Medulla oblongata (tissue), 1 donor: ENCODE measurements at regions not wholly inside any gene's neighbourhood (a gene's known extent, or its start where the extent isn't known, plus 50 kb on each side); places are given as distances from the start of the nearest gene placed in this dataset.

Experiments used
- DNase-seq: peaks from one replicate; pipeline ENCODE4 v3.0.0-alpha.2; 2015; ENCODE audit errors: extremely low spot score

DNA sequence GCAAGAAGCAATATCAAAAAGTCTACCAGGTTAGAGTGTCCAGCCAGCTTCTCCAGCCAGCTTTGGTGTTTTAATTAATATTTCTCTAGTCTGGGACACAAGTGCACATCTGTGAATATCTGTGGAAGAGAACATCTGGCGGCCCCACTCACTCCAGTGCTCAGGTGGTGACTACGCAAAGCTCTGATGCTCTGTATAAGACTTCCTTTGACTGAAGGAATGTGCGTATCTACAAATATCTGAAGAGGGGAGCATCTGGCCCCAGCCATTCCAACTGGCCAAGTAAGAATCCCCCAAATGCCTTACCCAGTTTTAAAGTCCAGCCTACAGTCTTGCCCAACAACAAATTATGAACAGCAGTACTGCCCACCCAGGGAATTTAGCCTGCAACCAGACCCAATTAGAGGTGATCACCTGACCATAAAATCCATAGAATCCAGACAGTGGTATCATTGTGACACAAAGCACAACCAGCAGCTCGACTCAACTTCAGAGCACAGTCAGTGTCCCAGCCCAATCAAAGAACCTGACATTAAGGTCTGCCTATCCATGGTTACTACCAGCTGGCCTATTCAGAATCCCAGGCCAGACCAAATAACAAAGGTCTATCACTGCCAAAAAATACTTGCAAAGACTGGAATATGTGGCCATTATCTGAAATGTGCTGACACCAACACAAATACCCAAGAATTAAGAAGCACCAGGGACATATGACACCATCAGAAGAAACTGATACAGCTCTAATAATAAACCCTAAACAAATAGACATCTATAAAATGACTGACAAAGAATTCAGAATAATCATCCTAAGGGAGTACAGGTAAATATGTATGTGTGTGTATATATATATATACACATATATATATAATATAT is 76.1 kb upstream of the MANEA start:
- DNase-seq = no peak

DNA sequence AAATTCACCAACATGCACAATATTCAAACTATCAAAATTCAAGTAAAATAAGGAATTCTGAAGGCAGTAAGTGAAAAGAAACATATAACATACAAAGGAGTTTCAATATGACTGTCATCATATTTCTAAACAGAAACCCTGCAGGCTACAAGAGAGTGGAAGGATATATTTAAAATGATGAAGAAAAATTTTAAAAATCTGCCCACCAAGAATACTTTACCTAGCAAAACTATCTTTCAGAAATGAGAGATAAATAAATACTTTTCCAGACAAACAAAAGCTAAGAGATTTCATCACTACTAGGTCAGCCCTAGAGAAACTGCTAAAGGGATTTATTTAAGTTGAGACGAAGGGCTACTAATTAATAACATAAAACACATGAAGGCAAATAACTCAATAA is 73.8 kb upstream of the MANEA start:
- no peak for DNase-seq

- DNase-seq = no peak
Observed at GRCh38 chr6:95511404-95511803, 65.9 kb upstream of the MANEA start.

- DNase-seq = no peak
Observed at GRCh38 chr6:95515975-95516374, 61.4 kb upstream of the MANEA start.

DNA sequence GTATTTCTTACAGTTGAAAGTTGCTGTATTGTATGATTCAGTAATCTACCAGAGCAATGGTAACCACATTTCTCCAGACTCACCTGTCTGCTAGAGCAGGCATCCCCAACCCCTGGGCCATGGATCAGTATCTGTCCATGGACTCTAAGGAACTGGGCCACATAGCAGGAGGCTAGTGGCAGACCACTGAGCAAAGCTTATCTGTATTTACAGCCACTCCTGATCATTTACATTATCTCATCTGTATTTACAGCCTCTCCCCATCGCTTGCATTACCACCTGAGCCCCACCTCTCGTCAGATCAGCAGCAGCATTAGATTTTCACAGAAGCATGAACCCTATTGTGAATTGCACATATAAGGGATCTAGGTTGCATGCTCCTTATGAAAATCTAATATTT is 60.3 kb upstream of the MANEA start:
- DNase-seq = no peak

GRCh38 chr6:95517568-95517967 is 59.8 kb upstream of the MANEA start:
- DNase-seq = no peak

DNA sequence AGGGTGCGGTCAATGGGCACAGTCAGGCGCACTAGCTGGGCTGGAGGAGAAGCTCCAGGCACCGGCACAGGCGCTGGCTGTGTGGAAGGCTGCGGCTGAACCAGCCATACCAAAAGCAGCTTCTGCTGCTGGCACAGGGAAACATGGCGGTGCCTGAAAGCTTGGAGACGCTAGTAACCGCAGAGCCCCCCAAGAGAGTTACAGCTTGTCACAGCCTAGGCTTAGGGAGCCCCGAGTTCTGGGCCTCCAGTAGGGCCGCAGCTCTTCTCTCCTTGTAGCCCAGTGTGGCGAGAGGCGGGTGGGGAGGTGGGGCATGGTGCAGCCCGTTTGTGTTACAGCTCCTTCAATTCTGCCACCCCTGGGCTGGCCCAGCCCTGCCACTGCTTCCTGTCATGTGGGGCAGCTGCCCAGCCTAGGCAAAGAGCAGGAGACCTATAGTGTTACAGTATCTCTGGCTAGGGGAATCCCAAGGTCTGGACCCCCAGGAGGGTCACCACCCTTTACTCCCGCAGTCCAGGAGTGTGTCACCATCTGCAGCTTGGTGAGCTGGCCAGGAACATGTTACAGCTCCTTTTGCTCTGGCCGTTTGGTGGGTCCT is 58.6 kb upstream of the MANEA start:
- no peak for DNase-seq

- no peak for DNase-seq
Observed at GRCh38 chr6:95519228-95520037, 57.9 kb upstream of the MANEA start.

DNA sequence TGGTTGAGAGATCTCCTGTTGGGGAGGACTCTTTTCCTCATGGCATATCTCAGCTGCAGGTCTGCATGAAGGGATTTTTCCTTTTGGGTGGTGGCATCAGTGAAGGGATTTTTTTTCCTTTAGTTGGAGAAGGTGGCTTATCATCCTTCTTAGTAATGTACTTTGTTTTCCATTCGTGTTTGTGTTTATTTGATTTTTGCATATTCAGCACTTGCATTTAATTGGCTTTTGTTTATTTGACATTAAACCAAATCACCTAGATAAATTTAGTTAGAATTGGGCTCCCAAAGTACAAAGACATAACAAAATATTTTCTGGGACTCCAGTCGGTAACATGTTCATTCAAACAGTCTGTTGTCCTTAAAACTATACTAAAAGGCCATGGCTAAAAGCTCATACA is 56.2 kb upstream of the MANEA start:
- no peak for DNase-seq
